HepG2 (cell line): ENCODE measurements at regions not wholly inside any gene's neighbourhood (a gene's known extent, or its start where the extent isn't known, plus 50 kb on each side); places are given as distances from the start of the nearest gene placed in this dataset.

Experiments
- ATAD3A ChIP-seq: sonication (generic); formaldehyde crosslinking; IDR thresholded peaks from 2 replicates; pipeline ENCODE4 v1.4.0; 2020; ENCODE audit warnings: missing genetic modification reagents
- GZF1 ChIP-seq: sonication (generic); formaldehyde crosslinking; IDR thresholded peaks from 2 replicates; pipeline ENCODE4 v1.5.1; 2020; ENCODE audit warnings: mild to moderate bottlenecking, missing genetic modification reagents
- HOXA9 ChIP-seq: sonication (generic); formaldehyde crosslinking; IDR thresholded peaks from 2 replicates; pipeline ENCODE4 v1.8.1; 2022; ENCODE audit warnings: missing genetic modification reagents, mild to moderate bottlenecking, moderate library complexity, borderline replicate concordance
- ISL2 ChIP-seq: sonication (generic); formaldehyde crosslinking; IDR thresholded peaks from 2 replicates; pipeline ENCODE4 v1.5.0; 2020; ENCODE audit warnings: missing genetic modification reagents
- MIER2 ChIP-seq: IDR thresholded peaks from 2 replicates; pipeline ENCODE4 v1.6.1; 2016; ENCODE audit warnings: missing biosample characterization, missing genetic modification reagents
- MLX ChIP-seq: IDR thresholded peaks from 2 replicates; pipeline ENCODE4 v1.6.1; 2016
- TBX2 ChIP-seq: sonication (generic); formaldehyde crosslinking; IDR thresholded peaks from 2 replicates; pipeline ENCODE4 v1.5.0; 2020; ENCODE audit warnings: missing genetic modification reagents, mild to moderate bottlenecking, borderline replicate concordance
- ZBTB14 ChIP-seq: sonication (generic); formaldehyde crosslinking; IDR thresholded peaks from 2 replicates; pipeline ENCODE4 v1.4.0; 2020; ENCODE audit warnings: missing genetic modification reagents
- ZNF282 ChIP-seq: fragments of 450-650 bp; IDR thresholded peaks from 2 replicates; pipeline ENCODE4 v1.6.1; 2018; ENCODE audit not compliant: partially characterized antibody
- ZNF350 ChIP-seq: sonication (generic); formaldehyde crosslinking; IDR thresholded peaks from 2 replicates; pipeline ENCODE4 v1.4.0; 2020; ENCODE audit warnings: mild to moderate bottlenecking, low read depth, missing genetic modification reagents, borderline replicate concordance
- ZNF530 ChIP-seq: sonication (generic); formaldehyde crosslinking; IDR thresholded peaks from 2 replicates; pipeline ENCODE4 v1.5.0; 2020; ENCODE audit warnings: low read depth, mild to moderate bottlenecking, missing genetic modification reagents
- ZNF878 ChIP-seq: sonication (generic); formaldehyde crosslinking; IDR thresholded peaks from 2 replicates; pipeline ENCODE4 v1.8.1; 2023; ENCODE audit warnings: mild to moderate bottlenecking, missing genetic modification reagents, moderate library complexity
- ZNF891 ChIP-seq: sonication (generic); formaldehyde crosslinking; IDR thresholded peaks from 2 replicates; pipeline ENCODE4 v1.5.0; 2020; ENCODE audit warnings: mild to moderate bottlenecking, missing genetic modification reagents
- TF ChIP-seq, protein P1 (sequence below): sonication (generic); formaldehyde crosslinking; IDR thresholded peaks from 2 replicates; pipeline ENCODE4 v1.4.0; 2020; ENCODE audit warnings: mild to moderate bottlenecking, missing genetic modification reagents
- TF ChIP-seq, protein P2 (sequence below): sonication (generic); formaldehyde crosslinking; IDR thresholded peaks from 2 replicates; pipeline ENCODE4 v1.5.0; 2020; ENCODE audit warnings: mild to moderate bottlenecking, low read depth, missing genetic modification reagents, borderline replicate concordance
- TF ChIP-seq, protein P3 (sequence below): sonication (generic); formaldehyde crosslinking; IDR thresholded peaks from 2 replicates; pipeline ENCODE4 v1.8.1; 2022; ENCODE audit warnings: low read depth, mild to moderate bottlenecking, missing genetic modification reagents

DNA sequence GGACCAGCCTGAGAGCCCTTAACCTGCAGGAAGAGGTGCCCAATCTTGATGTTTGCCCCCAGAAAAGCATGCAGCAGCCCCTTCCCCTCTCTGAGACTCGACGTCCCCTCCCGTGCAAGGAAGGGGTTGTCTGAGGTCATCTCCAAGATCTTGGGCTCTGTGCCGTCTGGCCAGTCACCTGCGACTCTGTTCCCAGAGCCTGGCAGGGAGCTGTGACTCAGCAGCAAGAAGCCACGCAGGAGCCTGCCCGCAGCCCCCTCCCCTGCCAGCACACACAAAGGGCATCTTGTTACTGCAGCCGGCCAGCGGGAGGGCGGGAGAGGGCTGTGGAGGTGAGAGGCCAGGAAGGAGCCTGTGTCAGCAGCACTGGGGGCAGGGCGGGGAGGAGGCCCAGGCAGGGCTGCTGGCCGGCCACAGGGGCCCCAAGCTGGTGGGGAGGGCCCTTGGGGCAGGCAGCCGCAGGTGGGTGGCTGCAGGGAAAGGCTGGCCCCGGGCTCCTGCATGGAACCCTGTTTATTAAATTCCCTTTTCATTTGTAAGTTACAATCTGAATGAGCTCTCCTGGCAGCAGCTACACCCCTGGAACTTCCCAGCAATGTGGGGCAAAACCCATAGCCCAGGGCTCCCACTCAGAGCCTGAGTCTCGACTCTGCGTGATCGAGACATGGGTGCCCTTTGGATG lies 103.7 kb upstream of the ZMIZ1 start (continued):
- TF ChIP-seq ZNF282, result no peak
- TF ChIP-seq ZNF350 (CRISPR knock-in tag), result peak; percentile 94
- 0 out of 2 replicates have a peak, but pooled peaks have one; percentile 1 for TF ChIP-seq MIER2 (CRISPR knock-in tag)
- no peak for TF ChIP-seq ZNF530 (CRISPR knock-in tag)
- TF ChIP-seq, protein P1, sequence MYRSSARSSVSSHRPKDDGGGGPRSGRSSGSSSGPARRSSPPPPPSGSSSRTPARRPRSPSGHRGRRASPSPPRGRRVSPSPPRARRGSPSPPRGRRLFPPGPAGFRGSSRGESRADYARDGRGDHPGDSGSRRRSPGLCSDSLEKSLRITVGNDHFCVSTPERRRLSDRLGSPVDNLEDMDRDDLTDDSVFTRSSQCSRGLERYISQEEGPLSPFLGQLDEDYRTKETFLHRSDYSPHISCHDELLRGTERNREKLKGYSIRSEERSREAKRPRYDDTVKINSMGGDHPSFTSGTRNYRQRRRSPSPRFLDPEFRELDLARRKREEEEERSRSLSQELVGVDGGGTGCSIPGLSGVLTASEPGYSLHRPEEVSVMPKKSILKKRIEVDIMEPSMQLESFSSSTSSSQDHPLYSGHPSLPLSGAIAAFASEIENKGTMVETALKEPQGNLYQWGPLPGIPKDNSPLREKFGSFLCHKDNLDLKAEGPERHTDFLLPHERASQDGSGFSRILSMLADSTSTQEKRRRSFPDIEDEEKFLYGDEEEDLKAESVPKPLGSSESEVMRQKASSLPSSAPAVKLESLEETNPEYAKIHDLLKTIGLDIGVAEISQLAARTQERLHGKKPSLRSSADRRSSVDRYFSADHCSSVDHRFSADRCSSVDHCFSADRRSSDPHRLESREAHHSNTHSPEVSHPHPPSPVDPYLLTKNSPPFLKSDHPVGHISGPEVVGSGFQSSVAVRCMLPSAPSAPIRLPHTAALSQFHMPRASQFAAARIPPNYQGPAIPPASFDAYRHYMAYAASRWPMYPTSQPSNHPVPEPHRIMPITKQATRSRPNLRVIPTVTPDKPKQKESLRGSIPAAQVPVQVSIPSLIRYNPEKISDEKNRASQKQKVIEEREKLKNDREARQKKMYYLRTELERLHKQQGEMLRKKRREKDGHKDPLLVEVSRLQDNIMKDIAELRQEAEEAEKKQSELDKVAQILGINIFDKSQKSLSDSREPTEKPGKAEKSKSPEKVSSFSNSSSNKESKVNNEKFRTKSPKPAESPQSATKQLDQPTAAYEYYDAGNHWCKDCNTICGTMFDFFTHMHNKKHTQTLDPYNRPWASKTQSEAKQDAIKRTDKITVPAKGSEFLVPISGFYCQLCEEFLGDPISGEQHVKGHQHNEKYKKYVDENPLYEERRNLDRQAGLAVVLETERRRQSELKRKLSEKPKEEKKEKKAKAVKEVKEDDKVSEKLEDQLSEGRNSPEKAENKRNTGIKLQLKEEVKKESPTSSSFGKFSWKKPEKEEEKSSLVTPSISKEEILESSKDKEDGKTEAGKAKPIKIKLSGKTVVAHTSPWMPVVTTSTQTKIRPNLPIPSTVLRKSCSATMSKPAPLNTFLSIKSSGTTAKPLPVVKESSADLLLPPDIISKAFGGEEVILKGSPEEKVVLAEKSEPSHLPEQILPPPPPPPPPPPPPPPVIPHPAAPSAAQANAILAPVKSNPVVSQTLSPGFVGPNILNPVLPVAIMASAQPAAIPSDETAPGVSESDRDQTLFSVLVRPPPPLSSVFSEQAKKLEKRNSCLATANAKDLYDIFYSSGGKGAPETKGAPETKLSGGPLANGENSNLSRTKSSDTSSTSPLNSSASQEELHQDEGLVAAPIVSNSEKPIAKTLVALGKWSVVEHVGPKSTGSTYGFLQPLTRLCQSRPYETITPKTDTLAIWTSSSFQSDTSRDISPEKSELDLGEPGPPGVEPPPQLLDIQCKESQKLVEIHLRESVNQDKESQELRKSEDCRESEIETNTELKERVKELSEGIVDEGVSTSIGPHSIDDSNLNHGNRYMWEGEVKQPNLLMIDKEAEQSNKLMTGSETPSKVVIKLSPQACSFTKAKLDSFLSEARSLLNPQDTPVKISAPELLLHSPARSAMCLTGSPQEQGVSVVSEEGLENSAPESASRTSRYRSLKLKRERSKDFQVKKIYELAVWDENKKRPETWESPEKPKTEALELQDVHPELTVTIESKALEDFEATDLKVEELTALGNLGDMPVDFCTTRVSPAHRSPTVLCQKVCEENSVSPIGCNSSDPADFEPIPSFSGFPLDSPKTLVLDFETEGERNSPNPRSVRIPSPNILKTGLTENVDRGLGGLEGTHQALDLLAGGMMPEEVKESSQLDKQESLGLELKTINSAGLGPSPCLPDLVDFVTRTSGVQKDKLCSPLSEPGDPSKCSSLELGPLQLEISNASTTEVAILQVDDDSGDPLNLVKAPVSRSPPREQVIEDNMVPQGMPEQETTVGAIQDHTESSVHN (CRISPR knock-in tag), result no peak; the same call in 1 of the 2 replicates
- TF ChIP-seq, protein P2, sequence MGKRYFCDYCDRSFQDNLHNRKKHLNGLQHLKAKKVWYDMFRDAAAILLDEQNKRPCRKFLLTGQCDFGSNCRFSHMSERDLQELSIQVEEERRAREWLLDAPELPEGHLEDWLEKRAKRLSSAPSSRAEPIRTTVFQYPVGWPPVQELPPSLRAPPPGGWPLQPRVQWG (CRISPR knock-in tag), result no peak
- peak; percentile 94 for TF ChIP-seq TBX2 (CRISPR knock-in tag)
- TF ChIP-seq ZBTB14 (CRISPR knock-in tag), result no peak
- TF ChIP-seq ZNF878 (CRISPR knock-in tag), result peak; percentile 79
- TF ChIP-seq, protein P3, sequence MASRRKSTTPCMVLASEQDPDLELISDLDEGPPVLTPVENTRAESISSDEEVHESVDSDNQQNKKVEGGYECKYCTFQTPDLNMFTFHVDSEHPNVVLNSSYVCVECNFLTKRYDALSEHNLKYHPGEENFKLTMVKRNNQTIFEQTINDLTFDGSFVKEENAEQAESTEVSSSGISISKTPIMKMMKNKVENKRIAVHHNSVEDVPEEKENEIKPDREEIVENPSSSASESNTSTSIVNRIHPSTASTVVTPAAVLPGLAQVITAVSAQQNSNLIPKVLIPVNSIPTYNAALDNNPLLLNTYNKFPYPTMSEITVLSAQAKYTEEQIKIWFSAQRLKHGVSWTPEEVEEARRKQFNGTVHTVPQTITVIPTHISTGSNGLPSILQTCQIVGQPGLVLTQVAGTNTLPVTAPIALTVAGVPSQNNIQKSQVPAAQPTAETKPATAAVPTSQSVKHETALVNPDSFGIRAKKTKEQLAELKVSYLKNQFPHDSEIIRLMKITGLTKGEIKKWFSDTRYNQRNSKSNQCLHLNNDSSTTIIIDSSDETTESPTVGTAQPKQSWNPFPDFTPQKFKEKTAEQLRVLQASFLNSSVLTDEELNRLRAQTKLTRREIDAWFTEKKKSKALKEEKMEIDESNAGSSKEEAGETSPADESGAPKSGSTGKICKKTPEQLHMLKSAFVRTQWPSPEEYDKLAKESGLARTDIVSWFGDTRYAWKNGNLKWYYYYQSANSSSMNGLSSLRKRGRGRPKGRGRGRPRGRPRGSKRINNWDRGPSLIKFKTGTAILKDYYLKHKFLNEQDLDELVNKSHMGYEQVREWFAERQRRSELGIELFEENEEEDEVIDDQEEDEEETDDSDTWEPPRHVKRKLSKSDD (CRISPR knock-in tag), result peak; percentile 71; the same call in 1 of the 2 replicates
- TF ChIP-seq ATAD3A (CRISPR knock-in tag), result no peak
- 0 out of 2 replicates have a peak, but pooled peaks have one; percentile 73 for TF ChIP-seq GZF1 (CRISPR knock-in tag)
- TF ChIP-seq MLX, result peak; percentile 83; the same call in 1 of the 2 replicates
- TF ChIP-seq ISL2 (CRISPR knock-in tag), result peak; percentile 90
- 0 out of 2 replicates have a peak, but pooled peaks have one; percentile 14 for TF ChIP-seq ZNF891 (CRISPR knock-in tag)
- no peak for TF ChIP-seq HOXA9 (CRISPR knock-in tag)
